Left renal cortex interstitium (tissue), 4 donors: ENCODE measurements at regions not wholly inside any gene's neighbourhood (a gene's known extent, or its start where the extent isn't known, plus 50 kb on each side); places are given as distances from the start of the nearest gene placed in this dataset.
"Not testable (repeated sequence)": the region's sequence is repeated elsewhere in the genome, so short reads cannot be mapped to it uniquely, and the experiment has no call there.

Experiments
- DNase-seq, 4 donors: peaks; one replicate each; pipeline ENCODE4 v3.0.0-alpha.2; 2013; ENCODE audit warnings: low read depth in 4 of 4, low spot score in 2 of 4, missing footprints in 1 of 4

- no peak for DNase-seq
Observed at GRCh38 chr3:181554233-181554765, 157.4 kb upstream of the SOX2 start.

GRCh38 chr3:181549266-181549665, 162.5 kb upstream of the SOX2 start:
- DNase-seq, result no peak

DNA sequence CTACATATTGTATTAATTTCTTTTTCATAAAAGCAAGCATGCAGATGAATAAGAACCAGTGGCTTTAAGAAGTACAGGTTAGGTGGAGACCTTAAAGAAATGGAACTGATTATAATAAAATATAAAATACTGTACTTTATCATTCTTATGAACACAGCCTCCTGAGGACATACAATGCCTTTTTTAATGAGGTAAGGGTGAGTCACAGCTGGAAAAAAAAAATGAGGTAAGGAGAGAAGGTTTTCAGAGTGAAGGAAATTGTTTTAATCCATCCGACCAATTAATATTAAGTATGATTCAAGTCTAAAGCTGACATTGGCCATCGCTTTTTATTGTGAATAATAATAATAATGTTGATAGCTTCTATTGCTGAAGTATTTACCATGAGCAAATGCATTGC, 170.3 kb upstream of the SOX2 start:
- DNase-seq, result no peak

- no peak for DNase-seq
Observed at GRCh38 chr3:181534781-181535221, 176.9 kb upstream of the SOX2 start.

DNA sequence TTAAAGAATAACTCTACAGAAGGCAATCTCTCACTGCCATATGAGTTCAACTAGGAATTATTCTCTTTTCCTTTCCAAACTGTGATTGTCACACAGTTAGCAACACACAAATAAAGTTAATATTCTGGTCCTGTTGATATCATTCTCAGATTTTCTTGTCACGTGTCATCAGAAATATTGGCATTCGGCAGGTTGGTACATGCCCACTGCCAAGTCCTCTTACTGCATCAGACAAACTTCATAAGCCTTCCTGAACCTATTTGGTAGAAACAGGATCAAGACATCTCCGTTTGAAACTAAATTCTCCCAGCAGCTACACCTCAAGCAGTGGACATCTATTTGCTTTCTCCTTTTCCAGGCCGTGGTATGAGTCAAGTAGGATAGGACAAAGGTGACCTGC, 177.9 kb upstream of the SOX2 start:
- no peak for DNase-seq

GRCh38 chr3:181530584-181530983, 181.1 kb upstream of the SOX2 start:
- no peak for DNase-seq

- DNase-seq, result no peak
Observed at GRCh38 chr3:181521831-181522230, 189.9 kb upstream of the SOX2 start.

GRCh38 chr3:181518222-181518621, 193.5 kb upstream of the SOX2 start:
- no peak for DNase-seq

DNA sequence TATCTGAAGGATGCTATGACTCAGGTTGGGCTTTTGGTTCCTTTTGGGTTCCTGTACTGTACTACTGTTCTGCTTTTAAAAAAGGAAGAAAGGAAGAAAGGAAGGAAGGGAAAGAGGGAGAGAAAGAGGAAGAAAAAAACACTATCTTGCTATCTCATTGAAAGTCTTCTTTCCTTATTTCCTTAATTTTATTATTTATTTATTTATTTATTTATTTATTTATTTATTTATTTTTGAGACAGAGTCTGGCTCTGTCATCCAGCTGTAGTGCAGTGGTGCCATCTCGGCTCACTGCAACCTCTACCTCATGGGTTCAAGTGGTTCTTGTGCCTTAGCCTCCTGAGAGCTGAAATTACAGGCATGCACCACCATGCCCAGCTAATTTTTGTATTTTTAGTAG, 198.9 kb upstream of the SOX2 start:
- DNase-seq, result no peak

GRCh38 chr3:181510500-181510899, 201.2 kb upstream of the SOX2 start:
- DNase-seq, result no peak

DNA sequence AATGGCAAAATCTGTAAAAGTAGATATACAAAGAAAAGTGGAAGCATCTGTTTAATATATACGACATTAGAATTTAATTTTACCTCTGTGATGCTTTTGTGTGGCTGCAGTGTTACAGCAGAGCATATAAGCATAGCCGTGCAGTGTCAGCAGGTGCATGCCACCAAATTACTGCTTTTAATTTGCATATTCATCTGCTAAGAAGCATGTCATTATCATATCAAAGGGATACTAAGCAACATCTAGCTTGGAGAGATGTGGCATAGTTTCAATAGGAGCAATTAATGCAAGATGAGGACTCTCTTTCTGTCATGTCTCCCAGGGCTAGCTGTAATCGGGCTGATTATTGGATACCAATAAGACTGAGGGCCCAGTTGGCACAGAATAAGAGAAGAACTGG, 214.4 kb upstream of the SOX2 start:
- no peak for DNase-seq

- DNase-seq, result no peak
Observed at GRCh38 chr3:181493423-181493822, 218.3 kb upstream of the SOX2 start.

GRCh38 chr3:181488536-181488935, 223.2 kb upstream of the SOX2 start:
- DNase-seq, result no peak

- DNase-seq, result no peak
Observed at GRCh38 chr3:181487236-181487978, 224.3 kb upstream of the SOX2 start.

DNA sequence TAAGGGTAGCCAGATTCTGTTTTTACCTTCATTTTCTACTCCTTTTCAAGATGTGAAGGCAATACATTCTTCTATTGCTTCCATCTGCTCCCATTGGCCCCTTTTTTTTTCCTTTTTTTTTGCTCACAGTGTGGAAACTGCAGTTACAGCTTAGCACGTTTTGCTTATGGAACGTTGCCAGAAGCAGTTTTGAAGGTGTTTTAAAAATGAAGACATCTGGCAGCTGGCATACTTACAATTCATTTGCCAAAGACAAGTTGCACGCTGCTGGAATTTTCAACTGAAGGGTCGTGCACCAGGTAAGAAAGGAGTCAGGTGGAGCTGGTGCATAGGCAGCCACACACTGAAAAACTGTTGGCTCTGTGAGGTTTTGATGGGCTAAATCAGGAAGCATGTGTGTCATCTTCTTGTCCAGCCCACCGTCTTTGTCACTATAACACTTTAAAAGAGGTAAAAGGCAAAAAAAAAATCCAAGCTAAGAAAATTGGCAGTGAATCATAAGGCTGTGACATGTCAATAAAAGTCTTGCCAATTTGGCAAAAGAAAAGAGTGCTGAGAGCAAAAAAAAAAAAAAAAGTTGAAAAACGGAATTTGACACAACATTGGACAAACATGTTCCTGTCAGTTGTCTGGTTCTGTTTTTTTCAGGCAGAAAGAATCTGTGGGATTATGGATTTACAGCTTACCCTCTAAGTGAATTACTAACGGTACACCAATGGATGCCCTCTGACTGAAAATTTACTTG, 225.4 kb upstream of the SOX2 start:
- DNase-seq, result no peak

DNA sequence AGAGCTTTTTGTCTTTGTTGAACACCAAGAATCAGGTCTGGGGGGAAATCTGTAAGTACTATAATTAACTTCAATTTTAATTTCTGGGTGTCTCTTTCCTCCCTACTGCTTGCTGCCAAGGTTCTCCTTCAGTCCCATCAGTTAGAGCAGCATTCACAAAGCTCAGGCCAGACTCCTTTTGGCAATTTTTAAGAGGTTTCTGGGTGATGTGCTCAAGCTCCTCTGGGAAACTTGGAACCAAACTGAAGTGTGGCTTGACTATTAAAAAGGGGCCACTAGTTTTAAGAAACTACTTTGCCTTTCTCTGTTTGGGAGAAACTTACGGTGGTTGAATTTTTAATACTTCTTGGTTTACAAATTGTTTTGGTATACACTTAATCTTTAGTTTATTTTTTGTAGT, 227.7 kb upstream of the SOX2 start:
- no peak for DNase-seq

GRCh38 chr3:181475146-181475545, 236.6 kb upstream of the SOX2 start:
- DNase-seq, result not testable (repeated sequence)

DNA sequence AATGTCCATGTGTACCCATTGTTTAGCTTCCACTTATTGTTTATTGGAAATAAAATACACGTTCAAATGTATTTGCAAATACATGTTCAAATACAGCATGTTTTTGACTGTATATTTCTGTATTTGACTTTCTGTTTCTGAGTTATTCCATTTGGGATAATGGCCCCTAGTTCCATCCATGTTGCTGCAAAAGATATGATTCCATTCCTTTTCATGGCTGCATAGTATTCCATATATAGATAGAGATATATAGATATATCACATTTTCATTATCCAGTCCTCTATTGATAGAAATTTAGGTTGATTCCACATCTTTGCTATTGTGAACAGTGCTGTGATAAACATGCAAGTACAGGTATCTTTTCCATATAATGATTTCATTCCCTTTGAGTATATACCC, 241.4 kb upstream of the SOX2 start:
- no peak for DNase-seq

- DNase-seq, result no peak
Observed at GRCh38 chr3:181464033-181464694, 247.6 kb upstream of the SOX2 start.

- DNase-seq, result no peak
Observed at GRCh38 chr3:181461381-181461780, 250.3 kb upstream of the SOX2 start.

- no peak for DNase-seq
Observed at GRCh38 chr3:181459516-181459915, 252.2 kb upstream of the SOX2 start.
